Ovary (tissue), 3 donors: ENCODE measurements at regions not wholly inside any gene's neighbourhood (a gene's known extent, or its start where the extent isn't known, plus 50 kb on each side); places are given as distances from the start of the nearest gene placed in this dataset.

ENCODE experiments used
- EP300 ChIP-seq: sonication (generic); formaldehyde crosslinking; IDR thresholded peaks from one replicate; pipeline ENCODE4 v1.6.1; 2017; ENCODE audit warnings: antibody characterized with exemption
- TF ChIP-seq, protein P1 (sequence below), 3 donors: fragments of 450-650 bp in 2 of 3; fragments of 200-600 bp in 1 of 3; IDR thresholded peaks; one replicate each; pipeline versions ENCODE4 v1.5.1 to v1.8.0; 2016 to 2022; ENCODE audit warnings: antibody characterized with exemption in 3 of 3, mild to moderate bottlenecking in 1 of 3
- donor health status: DM: no; HTN: no; CAD: no.

DNA sequence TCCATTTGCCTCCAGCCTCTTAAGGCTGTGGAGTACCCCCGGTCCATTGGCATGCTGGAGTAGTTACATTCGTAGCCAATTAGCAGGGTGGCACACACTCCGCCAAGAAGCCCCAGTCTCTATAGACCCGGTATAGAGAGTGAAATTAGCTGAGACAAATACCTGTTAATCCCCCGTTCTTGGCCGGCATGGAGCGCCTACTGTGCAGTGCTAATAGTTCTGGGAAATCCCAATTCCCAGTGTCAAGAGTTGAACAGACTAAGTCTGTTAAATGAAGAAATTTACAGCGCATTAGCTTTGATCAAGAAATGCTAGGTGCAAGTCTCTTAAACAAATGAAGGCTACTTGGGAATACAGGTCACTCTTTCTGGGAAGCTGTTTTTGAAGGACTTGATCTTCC, 127.8 kb upstream of the ARX start:
- no peak for TF ChIP-seq EP300
- TF ChIP-seq, protein P1, sequence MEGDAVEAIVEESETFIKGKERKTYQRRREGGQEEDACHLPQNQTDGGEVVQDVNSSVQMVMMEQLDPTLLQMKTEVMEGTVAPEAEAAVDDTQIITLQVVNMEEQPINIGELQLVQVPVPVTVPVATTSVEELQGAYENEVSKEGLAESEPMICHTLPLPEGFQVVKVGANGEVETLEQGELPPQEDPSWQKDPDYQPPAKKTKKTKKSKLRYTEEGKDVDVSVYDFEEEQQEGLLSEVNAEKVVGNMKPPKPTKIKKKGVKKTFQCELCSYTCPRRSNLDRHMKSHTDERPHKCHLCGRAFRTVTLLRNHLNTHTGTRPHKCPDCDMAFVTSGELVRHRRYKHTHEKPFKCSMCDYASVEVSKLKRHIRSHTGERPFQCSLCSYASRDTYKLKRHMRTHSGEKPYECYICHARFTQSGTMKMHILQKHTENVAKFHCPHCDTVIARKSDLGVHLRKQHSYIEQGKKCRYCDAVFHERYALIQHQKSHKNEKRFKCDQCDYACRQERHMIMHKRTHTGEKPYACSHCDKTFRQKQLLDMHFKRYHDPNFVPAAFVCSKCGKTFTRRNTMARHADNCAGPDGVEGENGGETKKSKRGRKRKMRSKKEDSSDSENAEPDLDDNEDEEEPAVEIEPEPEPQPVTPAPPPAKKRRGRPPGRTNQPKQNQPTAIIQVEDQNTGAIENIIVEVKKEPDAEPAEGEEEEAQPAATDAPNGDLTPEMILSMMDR (IDR thresholded peaks at IDR 0.05), result no peak
